Osteoblast (primary cell): ENCODE measurements at regions not wholly inside any gene's neighbourhood (a gene's known extent, or its start where the extent isn't known, plus 50 kb on each side); places are given as distances from the start of the nearest gene placed in this dataset.

ENCODE experiments used
- DNase-seq: peaks from one replicate; pipeline ENCODE4 v3.0.0; 2011; ENCODE audit warnings: low spot score, mixed read lengths; ENCODE audit not compliant: insufficient read length; ENCODE audit errors: missing footprints
- H2AFZ ChIP-seq: 2 replicates; pipeline ENCODE4 v1.6.0; 2011; ENCODE audit warnings: mild to moderate bottlenecking, low read length
- H3K27ac ChIP-seq: 2 replicates; pipeline ENCODE4 v1.5.1; 2011; ENCODE audit warnings: mild to moderate bottlenecking, low read depth, low read length, moderate library complexity
- H3K27me3 ChIP-seq: 2 replicates; pipeline ENCODE4 v1.6.0; 2012; ENCODE audit warnings: mild to moderate bottlenecking, control low read depth, inconsistent platforms, low read length, moderate library complexity; ENCODE audit not compliant: insufficient read depth
- H3K36me3 ChIP-seq: 2 replicates; pipeline ENCODE4 v1.5.1; 2011; ENCODE audit warnings: mild to moderate bottlenecking, low read length, control low read depth, moderate library complexity; ENCODE audit not compliant: insufficient read depth
- H3K4me1 ChIP-seq: 2 replicates; pipeline ENCODE4 v1.5.1; 2011; ENCODE audit warnings: mild to moderate bottlenecking, low read length, control low read depth, moderate library complexity; ENCODE audit not compliant: insufficient read depth
- H3K4me2 ChIP-seq: 2 replicates; pipeline ENCODE4 v1.6.0; 2011; ENCODE audit warnings: mild to moderate bottlenecking, low read length; ENCODE audit not compliant: insufficient read depth
- H3K4me3 ChIP-seq: fragments of 200-600 bp; sonication (generic); 3 replicates; pipeline ENCODE4 v1.5.1; 2012; ENCODE audit warnings: mild to moderate bottlenecking, low read length, inconsistent platforms; ENCODE audit not compliant: insufficient read depth
- H3K79me2 ChIP-seq: 2 replicates; pipeline ENCODE4 v1.6.0; 2012; ENCODE audit warnings: mild to moderate bottlenecking, low read length, control low read depth, inconsistent platforms; ENCODE audit not compliant: insufficient read depth
- H3K9me3 ChIP-seq: 2 replicates; pipeline ENCODE4 v1.5.1; 2011; ENCODE audit warnings: low read depth, low read length, control low read depth
- H4K20me1 ChIP-seq: 2 replicates; pipeline ENCODE4 v1.6.0; 2012; ENCODE audit warnings: mild to moderate bottlenecking, low read length, control low read depth; ENCODE audit not compliant: insufficient read depth
- TF ChIP-seq, protein P1 (sequence below): IDR thresholded peaks from 2 replicates; pipeline ENCODE4 v1.5.1; 2011; ENCODE audit warnings: mild to moderate bottlenecking, low read depth, low read length, moderate library complexity; ENCODE audit errors: extremely low read depth

DNA sequence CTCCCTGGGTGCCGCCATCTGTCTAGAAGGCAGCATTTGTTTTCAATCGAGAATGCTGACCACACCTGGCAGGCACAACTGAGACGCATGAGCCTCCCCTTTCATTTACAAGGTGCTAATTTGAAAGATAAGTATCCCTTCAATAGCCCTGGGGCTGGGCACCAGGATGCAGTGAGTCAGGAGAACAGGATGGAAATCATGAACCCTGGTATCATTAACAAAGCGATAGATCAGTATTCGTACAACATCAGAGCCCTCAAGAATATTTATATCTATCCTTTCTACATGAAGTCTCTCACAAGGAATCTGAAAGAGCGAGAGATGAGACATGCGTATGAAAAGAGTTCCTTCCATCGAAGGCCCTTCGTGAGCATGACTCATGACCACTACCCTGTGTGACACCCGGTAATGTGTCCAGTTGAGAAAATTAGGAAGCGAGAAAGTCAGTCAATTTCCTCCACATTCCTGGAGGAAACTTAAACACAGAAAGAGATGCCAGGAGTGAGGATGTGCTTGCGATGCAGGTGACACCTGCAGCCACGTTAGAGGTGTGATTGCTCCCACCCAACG, 123.1 kb upstream of the PITRM1 start:
- Histone ChIP-seq H3K4me1 (peaks cover 2% of the 10 kb centered on the region), H2AFZ (no peak overlapping the region), H3K36me3 (no peaks in the 10 kb centered on the region), H3K27ac (no peak overlapping the region), H3K4me2 (no peak overlapping the region), H3K27me3 (peaks cover 22% of the 10 kb centered on the region), H3K4me3 (no peak overlapping the region), H4K20me1 (no peaks in the 10 kb centered on the region), H3K79me2 (no peaks in the 10 kb centered on the region), H3K9me3 (no peaks in the 10 kb centered on the region)
- DNase-seq: no peak
- TF ChIP-seq, protein P1, sequence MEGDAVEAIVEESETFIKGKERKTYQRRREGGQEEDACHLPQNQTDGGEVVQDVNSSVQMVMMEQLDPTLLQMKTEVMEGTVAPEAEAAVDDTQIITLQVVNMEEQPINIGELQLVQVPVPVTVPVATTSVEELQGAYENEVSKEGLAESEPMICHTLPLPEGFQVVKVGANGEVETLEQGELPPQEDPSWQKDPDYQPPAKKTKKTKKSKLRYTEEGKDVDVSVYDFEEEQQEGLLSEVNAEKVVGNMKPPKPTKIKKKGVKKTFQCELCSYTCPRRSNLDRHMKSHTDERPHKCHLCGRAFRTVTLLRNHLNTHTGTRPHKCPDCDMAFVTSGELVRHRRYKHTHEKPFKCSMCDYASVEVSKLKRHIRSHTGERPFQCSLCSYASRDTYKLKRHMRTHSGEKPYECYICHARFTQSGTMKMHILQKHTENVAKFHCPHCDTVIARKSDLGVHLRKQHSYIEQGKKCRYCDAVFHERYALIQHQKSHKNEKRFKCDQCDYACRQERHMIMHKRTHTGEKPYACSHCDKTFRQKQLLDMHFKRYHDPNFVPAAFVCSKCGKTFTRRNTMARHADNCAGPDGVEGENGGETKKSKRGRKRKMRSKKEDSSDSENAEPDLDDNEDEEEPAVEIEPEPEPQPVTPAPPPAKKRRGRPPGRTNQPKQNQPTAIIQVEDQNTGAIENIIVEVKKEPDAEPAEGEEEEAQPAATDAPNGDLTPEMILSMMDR: no peak

DNA sequence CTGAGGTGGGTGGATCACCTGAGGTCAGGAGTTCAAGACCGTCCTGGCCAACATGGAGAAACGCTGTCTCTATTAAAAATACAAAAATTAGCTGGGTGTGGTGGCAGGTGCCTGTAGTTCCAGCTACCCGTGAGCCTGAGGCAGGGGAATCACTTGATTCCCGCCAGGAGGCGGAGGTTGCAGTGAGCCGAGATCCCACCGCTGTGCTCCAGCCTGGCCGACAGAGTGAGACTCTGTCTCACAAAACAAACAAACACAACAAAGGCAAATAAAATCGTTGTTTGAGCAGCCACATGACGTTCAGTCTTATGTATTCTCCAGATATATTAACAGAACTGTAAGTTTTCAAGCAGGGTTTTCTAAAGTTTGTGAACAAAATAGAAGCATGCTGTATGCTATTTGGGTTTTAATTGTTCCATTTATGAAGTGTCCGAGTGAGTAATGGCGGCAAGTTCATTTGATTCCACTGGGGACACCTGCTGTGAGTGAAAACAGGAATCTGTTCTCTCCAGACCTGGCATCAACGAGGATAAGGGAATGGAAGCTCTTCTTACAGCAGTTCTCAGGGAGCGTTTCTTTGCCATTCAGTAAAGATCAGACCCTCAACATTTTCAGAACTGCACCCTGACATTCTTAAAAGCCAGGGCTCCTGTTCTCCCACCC, 122.5 kb upstream of the PITRM1 start:
- DNase-seq: no peak
- Histone ChIP-seq H3K36me3 (no peaks in the 10 kb centered on the region), H3K4me2 (no peak overlapping the region), H3K9me3 (no peaks in the 10 kb centered on the region), H4K20me1 (no peaks in the 10 kb centered on the region), H2AFZ (no peak overlapping the region), H3K4me1 (peaks cover 2% of the 10 kb centered on the region), H3K27ac (no peak overlapping the region), H3K79me2 (no peaks in the 10 kb centered on the region), H3K4me3 (no peak overlapping the region), H3K27me3 (peaks cover 16% of the 10 kb centered on the region)
- TF ChIP-seq, protein P1: no peak

DNA sequence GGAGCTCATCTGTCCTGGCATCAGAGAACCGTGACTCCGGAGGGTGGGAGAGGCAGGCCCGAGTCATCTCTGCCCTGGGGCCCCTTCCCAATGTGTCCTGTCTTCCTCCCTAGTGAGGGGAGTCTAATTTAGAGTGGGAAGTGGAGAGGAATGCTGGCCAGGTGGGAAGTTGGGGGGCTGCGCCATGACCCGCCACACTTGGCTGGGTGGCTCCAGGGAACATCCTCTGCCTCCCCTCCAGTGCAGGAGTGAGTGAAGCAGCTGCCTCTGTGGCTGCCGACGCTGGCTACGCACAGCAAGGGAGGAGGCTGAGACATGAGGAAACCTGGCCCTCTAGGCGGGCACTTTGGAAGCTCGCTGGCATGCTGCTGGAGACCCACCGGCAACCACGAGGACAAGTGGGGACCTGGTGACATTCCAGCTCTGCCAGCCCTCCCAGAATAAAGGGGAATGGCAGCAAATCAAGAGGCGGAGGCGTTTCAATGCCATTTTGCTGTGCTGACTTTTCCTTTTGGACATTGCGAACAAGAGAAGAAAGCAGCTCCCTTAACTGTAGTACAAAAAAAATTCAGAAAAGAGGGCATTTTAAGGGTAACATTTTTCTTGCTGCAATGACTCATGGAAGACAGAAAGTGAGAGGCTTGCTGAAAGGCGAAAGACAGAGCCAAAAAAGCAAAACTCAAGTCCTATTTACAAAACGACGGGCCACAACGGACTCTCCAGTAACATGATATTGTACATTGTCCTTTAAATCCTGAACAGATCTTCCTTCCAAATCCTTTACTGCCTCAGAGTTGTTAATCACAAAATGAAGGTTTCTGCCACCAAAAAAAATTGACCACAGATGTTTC, 121.2 kb upstream of the PITRM1 start:
- Histone ChIP-seq H3K27me3 (peaks cover 15% of the 10 kb centered on the region), H3K9me3 (no peaks in the 10 kb centered on the region), H3K79me2 (no peaks in the 10 kb centered on the region), H2AFZ (peak overlapping the region; percentile 69), H3K36me3 (no peaks in the 10 kb centered on the region), H3K4me3 (peak overlapping the region; percentile 46), H3K4me1 (peaks cover 2% of the 10 kb centered on the region), H4K20me1 (no peaks in the 10 kb centered on the region), H3K27ac (no peak overlapping the region), H3K4me2 (peak overlapping the region; percentile 74)
- peak; percentile 88 for DNase-seq
- TF ChIP-seq, protein P1: no peak

DNA sequence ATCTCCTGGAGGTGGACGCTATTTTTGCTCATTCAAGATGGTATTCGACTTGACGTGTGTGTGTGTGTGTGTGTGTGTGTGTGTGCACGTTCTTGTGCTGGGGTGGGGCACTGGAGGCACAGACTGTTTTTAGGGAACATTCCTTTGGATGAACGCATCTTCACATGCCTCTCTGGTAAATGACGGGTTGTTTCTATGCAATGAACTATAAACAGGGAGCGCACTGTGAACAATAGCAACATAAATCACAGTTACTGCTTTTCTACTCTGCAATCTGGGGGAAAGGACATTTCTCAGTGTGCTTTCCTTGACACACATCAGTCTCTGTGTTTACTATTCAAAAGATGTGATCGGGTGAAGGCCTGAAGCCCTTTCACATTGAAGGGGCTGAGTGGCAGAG, 120.1 kb upstream of the PITRM1 start:
- no peak overlapping the region for H2AFZ ChIP-seq
- TF ChIP-seq, protein P1: no peak
- no peaks in the 10 kb centered on the region for H3K36me3 ChIP-seq
- no peak overlapping the region for H3K27ac ChIP-seq
- no peak for DNase-seq
- H3K4me2 ChIP-seq: no peak overlapping the region
- H3K27me3 ChIP-seq: peaks cover 18% of the 10 kb centered on the region
- H3K4me3 ChIP-seq: no peak overlapping the region
- H3K79me2 ChIP-seq: no peaks in the 10 kb centered on the region
- H3K4me1 ChIP-seq: peaks cover 2% of the 10 kb centered on the region
- H4K20me1 ChIP-seq: no peaks in the 10 kb centered on the region
- H3K9me3 ChIP-seq: no peaks in the 10 kb centered on the region
